Endothelial cell of umbilical vein (primary cell): ENCODE measurements at regions not wholly inside any gene's neighbourhood (a gene's known extent, or its start where the extent isn't known, plus 50 kb on each side); places are given as distances from the start of the nearest gene placed in this dataset.

Experiments used
- BruUV-seq: library from RNA; stranded (reverse); fragments of 400-500 nt; replicated peaks from 2 replicates; lab custom pipeline; 2021; lab: Mats Ljungman, UMichigan
- CTCF ChIA-PET: fragments of 300-600, 350-600 bp; sonication (Branson Sonifier 250); formaldehyde crosslinking; loops from one replicate; lab custom pipeline; 2021; ENCODE audit warnings: antibody characterized with exemption, inconsistent platforms; lab: Charles Lee
- POLR2A ChIA-PET: fragments of 300-600, 350-600 bp; sonication (Branson Sonifier 250); formaldehyde crosslinking; loops from one replicate; lab custom pipeline; 2021; ENCODE audit warnings: antibody characterized with exemption, inconsistent platforms; lab: Charles Lee
- DNase-seq: peaks from one replicate; pipeline ENCODE4 v3.0.0-alpha.2; 2011; ENCODE audit warnings: low read depth, low spot score
- FAIRE-seq: peaks from 2 replicates; lab custom pipeline; 2011; peaks lifted over from hg19 to GRCh38; lab: Jason Lieb, UNC
- H2AFZ ChIP-seq: 2 replicates; pipeline ENCODE4 v1.6.0; 2012; ENCODE audit warnings: low read depth, low read length, control low read depth, inconsistent platforms
- H3K27ac ChIP-seq: 2 replicates; pipeline ENCODE4 v1.5.1; 2011; ENCODE audit warnings: low read depth, mild to moderate bottlenecking, control low read depth, low read length, moderate library complexity; ENCODE audit not compliant: insufficient read depth
- H3K27me3 ChIP-seq, 2 experiments: 2 replicates each; pipeline versions ENCODE4 v1.6.0 to v1.6.1; 2011; ENCODE audit warnings: low read length in 2 of 2, mixed read lengths in 1 of 2; ENCODE audit not compliant: control insufficient read depth in 2 of 2, insufficient read depth in 2 of 2
- H3K36me3 ChIP-seq, 2 experiments: 2 replicates in 1 of 2; 3 replicates in 1 of 2; pipeline ENCODE4 v1.5.1; 2011; ENCODE audit warnings: low read length in 2 of 2, mild to moderate bottlenecking in 1 of 2, moderate library complexity in 1 of 2; ENCODE audit not compliant: control insufficient read depth in 2 of 2, insufficient read depth in 2 of 2; ENCODE audit errors: extremely low read depth in 1 of 2
- H3K4me1 ChIP-seq: 3 replicates; pipeline ENCODE4 v1.5.1; 2011; ENCODE audit warnings: mild to moderate bottlenecking, low read length; ENCODE audit not compliant: control insufficient read depth, insufficient read depth; ENCODE audit errors: extremely low read depth
- H3K4me2 ChIP-seq: 2 replicates; pipeline ENCODE4 v1.6.1; 2011; ENCODE audit warnings: low read length, control low read depth, mixed read lengths; ENCODE audit not compliant: insufficient read depth
- H3K4me3 ChIP-seq, 3 experiments: fragments of 200-600 bp in 1 of 3; sonication (generic), shearing (Covaris generic) in 1 of 3; replicated peaks in 1 of 3; 2 replicates each; pipeline ENCODE4 v1.5.1; 2011 to 2016; ENCODE audit warnings: control low read depth in 3 of 3, low read length in 3 of 3, mild to moderate bottlenecking in 2 of 3, inconsistent platforms in 1 of 3, low read depth in 1 of 3, moderate library complexity in 1 of 3; ENCODE audit not compliant: insufficient read depth in 1 of 3
- H3K79me2 ChIP-seq: 2 replicates; pipeline ENCODE4 v1.6.0; 2012; ENCODE audit warnings: low read length, inconsistent platforms; ENCODE audit not compliant: control insufficient read depth, insufficient read depth
- H3K9ac ChIP-seq: replicated peaks from 2 replicates; pipeline ENCODE3; 2011; ENCODE audit warnings: low read length, control low read depth; ENCODE audit not compliant: insufficient read depth; ENCODE audit errors: extremely low read depth
- H3K9me1 ChIP-seq: replicated peaks from 3 replicates; pipeline ENCODE4 v1.6.0; 2011; ENCODE audit warnings: mild to moderate bottlenecking, low read length; ENCODE audit not compliant: control insufficient read depth, insufficient read depth; ENCODE audit errors: extremely low read depth
- H3K9me3 ChIP-seq: replicated peaks from 2 replicates; pipeline ENCODE4 v1.5.1; 2012; ENCODE audit warnings: low read length, inconsistent platforms; ENCODE audit not compliant: control insufficient read depth, insufficient read depth
- H4K20me1 ChIP-seq: replicated peaks from 2 replicates; pipeline ENCODE3; 2011; ENCODE audit warnings: mild to moderate bottlenecking, low read length; ENCODE audit not compliant: control insufficient read depth, insufficient read depth; ENCODE audit errors: extremely low read depth
- EZH2 ChIP-seq: IDR thresholded peaks from 2 replicates; pipeline ENCODE4 v1.6.1; 2012; ENCODE audit warnings: borderline replicate concordance, low read depth, mild to moderate bottlenecking, moderate library complexity, low read length, inconsistent platforms; ENCODE audit not compliant: severe bottlenecking
- FOS ChIP-seq: IDR thresholded peaks from 2 replicates; pipeline ENCODE4 v1.6.1; 2011; ENCODE audit warnings: mild to moderate bottlenecking, low read length, moderate library complexity, borderline replicate concordance; ENCODE audit not compliant: insufficient read depth
- GATA2 ChIP-seq: IDR thresholded peaks from 2 replicates; pipeline ENCODE4 v1.7.0; 2011; ENCODE audit warnings: low read depth, mild to moderate bottlenecking, moderate library complexity, mixed read lengths, low read length; ENCODE audit not compliant: insufficient read length, insufficient read depth
- JUN ChIP-seq: IDR thresholded peaks from 2 replicates; pipeline ENCODE4 v1.6.1; 2011; ENCODE audit warnings: borderline replicate concordance, low read depth; ENCODE audit not compliant: insufficient read length, insufficient read depth
- MAX ChIP-seq: IDR thresholded peaks from 2 replicates; pipeline ENCODE4 v1.6.1; 2011; ENCODE audit not compliant: insufficient read depth, insufficient read length
- MYC ChIP-seq: IDR thresholded peaks from one replicate; pipeline ENCODE4 v1.6.1; 2011; ENCODE audit warnings: mild to moderate bottlenecking, low read depth, low read length
- POLR2A ChIP-seq: IDR thresholded peaks from 2 replicates; pipeline ENCODE4 v1.6.1; 2012; ENCODE audit warnings: low read depth, mild to moderate bottlenecking, control low read depth, low read length
- POLR2AphosphoS5 ChIP-seq: IDR thresholded peaks from 2 replicates; pipeline ENCODE4 v1.6.1; 2012; ENCODE audit warnings: low read depth, mild to moderate bottlenecking, control low read depth, low read length, moderate library complexity; ENCODE audit not compliant: insufficient read depth
- dilution Hi-C: fragments of 300-500 bp; cut with MboI; formaldehyde crosslinking; loops from one replicate; pipeline ENCODE4 v1.15.0; 2019; ENCODE audit warnings: low sequenced_read_pairs; ENCODE audit not compliant: extremely low pct_ligation_motif_present
- intact Hi-C: fragments of 100-400 bp; cut with micrococcal nuclease; formaldehyde crosslinking; loops from one replicate; pipeline ENCODE4 v1.10.0; 2022
- TF ChIP-seq, protein P1 (sequence below), 2 donors: IDR thresholded peaks; 1 replicate in 1 of 2; 2 replicates in 1 of 2; pipeline ENCODE4 v1.5.1; 2011; ENCODE audit warnings: low read length in 2 of 2, mild to moderate bottlenecking in 2 of 2, moderate library complexity in 2 of 2, control low read depth in 1 of 2, inconsistent platforms in 1 of 2, low read depth in 1 of 2; ENCODE audit not compliant: insufficient read depth in 1 of 2; ENCODE audit errors: extremely low read depth in 1 of 2

GRCh38 chr11:15576769-15577168, 462.0 kb downstream of the INSC start:
- dilution Hi-C loops (no loop called here), intact Hi-C loops (no loop called here)
- no peaks in the 10 kb centered on the region for H4K20me1 ChIP-seq
- H3K4me3 ChIP-seq = no peak overlapping the region
- BruUV-seq = no TSS peak
- TF ChIP-seq, protein P1, sequence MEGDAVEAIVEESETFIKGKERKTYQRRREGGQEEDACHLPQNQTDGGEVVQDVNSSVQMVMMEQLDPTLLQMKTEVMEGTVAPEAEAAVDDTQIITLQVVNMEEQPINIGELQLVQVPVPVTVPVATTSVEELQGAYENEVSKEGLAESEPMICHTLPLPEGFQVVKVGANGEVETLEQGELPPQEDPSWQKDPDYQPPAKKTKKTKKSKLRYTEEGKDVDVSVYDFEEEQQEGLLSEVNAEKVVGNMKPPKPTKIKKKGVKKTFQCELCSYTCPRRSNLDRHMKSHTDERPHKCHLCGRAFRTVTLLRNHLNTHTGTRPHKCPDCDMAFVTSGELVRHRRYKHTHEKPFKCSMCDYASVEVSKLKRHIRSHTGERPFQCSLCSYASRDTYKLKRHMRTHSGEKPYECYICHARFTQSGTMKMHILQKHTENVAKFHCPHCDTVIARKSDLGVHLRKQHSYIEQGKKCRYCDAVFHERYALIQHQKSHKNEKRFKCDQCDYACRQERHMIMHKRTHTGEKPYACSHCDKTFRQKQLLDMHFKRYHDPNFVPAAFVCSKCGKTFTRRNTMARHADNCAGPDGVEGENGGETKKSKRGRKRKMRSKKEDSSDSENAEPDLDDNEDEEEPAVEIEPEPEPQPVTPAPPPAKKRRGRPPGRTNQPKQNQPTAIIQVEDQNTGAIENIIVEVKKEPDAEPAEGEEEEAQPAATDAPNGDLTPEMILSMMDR (IDR thresholded peaks at IDR 0.05; ENCODE audit: extremely low read depth in 1 of 2, insufficient read depth in 1 of 2, low read depth in 1 of 2, low read length in 2 of 2) = no peak
- no peak for TF ChIP-seq POLR2A
- no peak for TF ChIP-seq MAX
- no peak for TF ChIP-seq GATA2
- no peak for TF ChIP-seq MYC
- TF ChIP-seq FOS = no peak
- no peak for TF ChIP-seq JUN
- no peak for TF ChIP-seq EZH2
- TF ChIP-seq POLR2AphosphoS5 = no peak
- H3K79me2 ChIP-seq = no peaks in the 10 kb centered on the region
- no peak overlapping the region for H3K4me2 ChIP-seq
- H3K27me3 ChIP-seq = no peaks in the 10 kb centered on the region
- no peak overlapping the region for H2AFZ ChIP-seq
- H3K9me3 ChIP-seq = no peaks in the 10 kb centered on the region
- H3K27ac ChIP-seq = no peak overlapping the region
- H3K36me3 ChIP-seq = no peaks in the 10 kb centered on the region
- no peak overlapping the region for H3K9ac ChIP-seq
- FAIRE-seq = no peak
- POLR2A ChIA-PET = no interaction called here
- no peaks in the 10 kb centered on the region for H3K9me1 ChIP-seq
- no peaks in the 10 kb centered on the region for H3K4me1 ChIP-seq
- CTCF ChIA-PET = no interaction called here
- no peak for DNase-seq
